Esophagus muscularis mucosa (tissue), 4 donors: ENCODE measurements at regions not wholly inside any gene's neighbourhood (a gene's known extent, or its start where the extent isn't known, plus 50 kb on each side); places are given as distances from the start of the nearest gene placed in this dataset.

Experiments
- EP300 ChIP-seq: sonication (generic); formaldehyde crosslinking; IDR thresholded peaks from one replicate; pipeline ENCODE4 v1.6.1; 2017; ENCODE audit warnings: antibody characterized with exemption
- POLR2A ChIP-seq: fragments of 450-650 bp; IDR thresholded peaks from one replicate; pipeline ENCODE4 v1.6.1; 2017; ENCODE audit warnings: antibody characterized with exemption, moderate library complexity, mild to moderate bottlenecking, low read depth
- POLR2AphosphoS5 ChIP-seq, 2 donors: sonication (generic); formaldehyde crosslinking; IDR thresholded peaks; one replicate each; pipeline ENCODE4 v1.6.1; 2017; ENCODE audit warnings: antibody characterized with exemption in 2 of 2
- TF ChIP-seq, protein P1 (sequence below), 3 experiments: fragments of 200-600 bp in 2 of 3; fragments of 450-650 bp in 1 of 3; sonication (generic) in 2 of 3; IDR thresholded peaks; one replicate each; pipeline ENCODE4 v1.5.1; 2017 to 2019; ENCODE audit warnings: antibody characterized with exemption in 3 of 3, mild to moderate bottlenecking in 2 of 3, moderate library complexity in 1 of 3

DNA sequence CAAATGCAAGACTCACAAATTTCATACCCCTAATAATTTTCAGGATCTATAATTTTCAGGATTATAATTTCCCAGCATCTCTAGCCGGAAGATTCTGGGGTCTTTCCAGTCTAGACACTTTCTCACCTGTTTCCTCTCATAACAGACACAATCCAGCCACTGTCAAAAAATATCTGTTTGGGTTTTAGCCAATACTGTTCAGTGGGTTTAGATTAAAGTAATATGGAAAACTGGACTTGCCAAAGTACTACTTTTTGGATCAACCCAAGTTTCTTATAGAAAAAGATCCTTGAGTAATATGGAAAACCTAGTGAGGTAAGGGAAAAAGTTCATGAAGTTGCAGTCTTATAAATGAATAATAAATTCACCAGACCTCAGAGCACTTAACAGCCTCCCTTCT, 62.1 kb upstream of the NEBL start:
- TF ChIP-seq, protein P1, sequence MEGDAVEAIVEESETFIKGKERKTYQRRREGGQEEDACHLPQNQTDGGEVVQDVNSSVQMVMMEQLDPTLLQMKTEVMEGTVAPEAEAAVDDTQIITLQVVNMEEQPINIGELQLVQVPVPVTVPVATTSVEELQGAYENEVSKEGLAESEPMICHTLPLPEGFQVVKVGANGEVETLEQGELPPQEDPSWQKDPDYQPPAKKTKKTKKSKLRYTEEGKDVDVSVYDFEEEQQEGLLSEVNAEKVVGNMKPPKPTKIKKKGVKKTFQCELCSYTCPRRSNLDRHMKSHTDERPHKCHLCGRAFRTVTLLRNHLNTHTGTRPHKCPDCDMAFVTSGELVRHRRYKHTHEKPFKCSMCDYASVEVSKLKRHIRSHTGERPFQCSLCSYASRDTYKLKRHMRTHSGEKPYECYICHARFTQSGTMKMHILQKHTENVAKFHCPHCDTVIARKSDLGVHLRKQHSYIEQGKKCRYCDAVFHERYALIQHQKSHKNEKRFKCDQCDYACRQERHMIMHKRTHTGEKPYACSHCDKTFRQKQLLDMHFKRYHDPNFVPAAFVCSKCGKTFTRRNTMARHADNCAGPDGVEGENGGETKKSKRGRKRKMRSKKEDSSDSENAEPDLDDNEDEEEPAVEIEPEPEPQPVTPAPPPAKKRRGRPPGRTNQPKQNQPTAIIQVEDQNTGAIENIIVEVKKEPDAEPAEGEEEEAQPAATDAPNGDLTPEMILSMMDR (IDR thresholded peaks at IDR 0.05), result no peak
- TF ChIP-seq POLR2AphosphoS5 (IDR thresholded peaks at IDR 0.05), result no peak
- no peak for TF ChIP-seq EP300
- TF ChIP-seq POLR2A, result no peak
